ENCODE measurements at regions not wholly inside any gene's neighbourhood (a gene's known extent, or its start where the extent isn't known, plus 50 kb on each side); places are given as distances from the start of the nearest gene placed in this dataset.

DNA sequence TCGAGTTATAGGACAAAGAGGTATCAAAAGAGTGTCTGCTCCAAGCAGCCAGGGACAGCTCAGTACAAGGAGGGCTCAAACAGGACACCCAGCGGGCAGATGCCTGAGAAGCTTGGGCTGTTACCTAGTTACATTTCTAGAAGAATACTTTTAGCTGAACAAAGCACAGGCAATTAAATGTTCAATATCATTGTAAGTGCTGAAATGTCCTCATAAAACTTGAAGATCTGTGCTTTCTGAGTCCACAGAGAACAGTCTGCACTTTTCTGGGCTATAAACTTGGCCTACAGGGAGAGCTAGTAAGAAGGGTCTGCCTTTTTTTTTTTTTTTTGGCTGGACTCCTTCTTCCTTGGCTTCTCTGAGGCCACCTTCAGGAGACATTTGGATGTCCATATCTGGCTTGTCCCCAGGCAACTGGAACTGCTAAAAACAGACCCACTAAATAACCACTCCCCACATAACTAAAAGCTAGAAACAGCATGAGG lies 123.2 kb downstream of the SLC16A9 start:
- Histone ChIP-seq H3K79me2 (replicated peaks; ENCODE audit: insufficient read depth, low read length) (no peaks in the 10 kb centered on the region), H3K27me3 (ENCODE audit: insufficient read depth, low read depth, low read length) (no peaks in the 10 kb centered on the region), H3K27ac (ENCODE audit: low read length) (no peak overlapping the region)

DNA sequence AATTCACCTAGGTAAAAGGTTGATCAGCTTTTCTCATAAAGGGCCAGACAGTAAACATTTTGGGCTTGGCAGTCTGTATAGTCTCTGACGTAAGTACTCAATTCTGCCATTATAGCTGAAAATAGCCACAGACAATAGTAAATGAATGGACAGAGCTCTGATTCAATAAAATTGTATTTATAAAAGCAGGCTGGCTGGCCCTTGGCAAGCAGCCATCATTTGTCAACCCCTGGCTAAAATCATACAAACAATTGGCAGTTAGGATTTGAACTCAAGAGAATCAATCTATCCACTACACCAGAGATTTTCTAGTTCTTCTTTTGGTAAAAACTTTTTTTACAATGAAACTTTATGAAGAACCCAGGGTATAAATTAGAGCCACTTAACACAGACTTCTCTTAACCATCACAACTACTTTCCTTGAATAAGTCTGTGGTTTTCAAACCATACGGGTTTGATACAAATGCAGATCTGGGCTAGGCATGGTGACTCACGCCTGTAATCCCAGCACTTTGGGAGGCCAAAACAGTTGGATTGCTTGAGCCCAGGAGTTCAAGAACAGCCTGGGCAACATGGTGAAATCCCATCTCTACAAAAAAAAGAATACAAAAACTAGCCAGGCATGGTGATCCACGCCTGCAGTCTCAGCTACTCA lies 124.5 kb downstream of the SLC16A9 start:
- Histone ChIP-seq H3K9me2 (ENCODE audit: insufficient read depth, low read length) (no peaks in the 10 kb centered on the region), H2AFZ (ENCODE audit: low read depth, low read length) (no peak overlapping the region), H3K79me2 (replicated peaks; ENCODE audit: insufficient read depth, low read length) (no peaks in the 10 kb centered on the region), H4K20me1 (ENCODE audit: insufficient read depth) (no peaks in the 10 kb centered on the region), H3K36me3 (ENCODE audit: insufficient read depth, low read length) (no peaks in the 10 kb centered on the region), H3K9ac (ENCODE audit: low read length) (no peak overlapping the region), H3K4me2 (ENCODE audit: low read length) (no peak overlapping the region), H3F3A (ENCODE audit: insufficient read depth, low read length, poor library complexity, severe bottlenecking) (no peaks in the 10 kb centered on the region), H3K9me3 (ENCODE audit: low read length) (no peaks in the 10 kb centered on the region), H3K4me3 (ENCODE audit: low read length) (no peak overlapping the region), H3K27me3 (ENCODE audit: insufficient read depth, low read depth, low read length) (no peaks in the 10 kb centered on the region), H3K27ac (ENCODE audit: low read length) (no peak overlapping the region)
- TF ChIP-seq MXI1 (conservative IDR thresholded peaks at IDR 0.05; ENCODE audit: poor library complexity, severe bottlenecking) (no peak), EP300 (conservative IDR thresholded peaks at IDR 0.05; ENCODE audit: poor library complexity, severe bottlenecking) (no peak), POLR2AphosphoS5 (IDR thresholded peaks at IDR 0.05) (no peak), TAF1 (IDR thresholded peaks at IDR 0.05; ENCODE audit: low read depth) (no peak), RAD21 (conservative IDR thresholded peaks at IDR 0.05) (no peak), EZH2 (IDR thresholded peaks at IDR 0.05; ENCODE audit: borderline replicate concordance, insufficient read depth, low read length, poor library complexity, severe bottlenecking) (no peak), SMC3 (conservative IDR thresholded peaks at IDR 0.05; ENCODE audit: poor library complexity) (no peak)
- TF ChIP-seq, protein P1, sequence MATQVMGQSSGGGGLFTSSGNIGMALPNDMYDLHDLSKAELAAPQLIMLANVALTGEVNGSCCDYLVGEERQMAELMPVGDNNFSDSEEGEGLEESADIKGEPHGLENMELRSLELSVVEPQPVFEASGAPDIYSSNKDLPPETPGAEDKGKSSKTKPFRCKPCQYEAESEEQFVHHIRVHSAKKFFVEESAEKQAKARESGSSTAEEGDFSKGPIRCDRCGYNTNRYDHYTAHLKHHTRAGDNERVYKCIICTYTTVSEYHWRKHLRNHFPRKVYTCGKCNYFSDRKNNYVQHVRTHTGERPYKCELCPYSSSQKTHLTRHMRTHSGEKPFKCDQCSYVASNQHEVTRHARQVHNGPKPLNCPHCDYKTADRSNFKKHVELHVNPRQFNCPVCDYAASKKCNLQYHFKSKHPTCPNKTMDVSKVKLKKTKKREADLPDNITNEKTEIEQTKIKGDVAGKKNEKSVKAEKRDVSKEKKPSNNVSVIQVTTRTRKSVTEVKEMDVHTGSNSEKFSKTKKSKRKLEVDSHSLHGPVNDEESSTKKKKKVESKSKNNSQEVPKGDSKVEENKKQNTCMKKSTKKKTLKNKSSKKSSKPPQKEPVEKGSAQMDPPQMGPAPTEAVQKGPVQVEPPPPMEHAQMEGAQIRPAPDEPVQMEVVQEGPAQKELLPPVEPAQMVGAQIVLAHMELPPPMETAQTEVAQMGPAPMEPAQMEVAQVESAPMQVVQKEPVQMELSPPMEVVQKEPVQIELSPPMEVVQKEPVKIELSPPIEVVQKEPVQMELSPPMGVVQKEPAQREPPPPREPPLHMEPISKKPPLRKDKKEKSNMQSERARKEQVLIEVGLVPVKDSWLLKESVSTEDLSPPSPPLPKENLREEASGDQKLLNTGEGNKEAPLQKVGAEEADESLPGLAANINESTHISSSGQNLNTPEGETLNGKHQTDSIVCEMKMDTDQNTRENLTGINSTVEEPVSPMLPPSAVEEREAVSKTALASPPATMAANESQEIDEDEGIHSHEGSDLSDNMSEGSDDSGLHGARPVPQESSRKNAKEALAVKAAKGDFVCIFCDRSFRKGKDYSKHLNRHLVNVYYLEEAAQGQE (IDR thresholded peaks at IDR 0.05; ENCODE audit: borderline replicate concordance) = no peak
- TF ChIP-seq, protein P2, sequence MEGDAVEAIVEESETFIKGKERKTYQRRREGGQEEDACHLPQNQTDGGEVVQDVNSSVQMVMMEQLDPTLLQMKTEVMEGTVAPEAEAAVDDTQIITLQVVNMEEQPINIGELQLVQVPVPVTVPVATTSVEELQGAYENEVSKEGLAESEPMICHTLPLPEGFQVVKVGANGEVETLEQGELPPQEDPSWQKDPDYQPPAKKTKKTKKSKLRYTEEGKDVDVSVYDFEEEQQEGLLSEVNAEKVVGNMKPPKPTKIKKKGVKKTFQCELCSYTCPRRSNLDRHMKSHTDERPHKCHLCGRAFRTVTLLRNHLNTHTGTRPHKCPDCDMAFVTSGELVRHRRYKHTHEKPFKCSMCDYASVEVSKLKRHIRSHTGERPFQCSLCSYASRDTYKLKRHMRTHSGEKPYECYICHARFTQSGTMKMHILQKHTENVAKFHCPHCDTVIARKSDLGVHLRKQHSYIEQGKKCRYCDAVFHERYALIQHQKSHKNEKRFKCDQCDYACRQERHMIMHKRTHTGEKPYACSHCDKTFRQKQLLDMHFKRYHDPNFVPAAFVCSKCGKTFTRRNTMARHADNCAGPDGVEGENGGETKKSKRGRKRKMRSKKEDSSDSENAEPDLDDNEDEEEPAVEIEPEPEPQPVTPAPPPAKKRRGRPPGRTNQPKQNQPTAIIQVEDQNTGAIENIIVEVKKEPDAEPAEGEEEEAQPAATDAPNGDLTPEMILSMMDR (IDR thresholded peaks at IDR 0.05; ENCODE audit: poor library complexity, severe bottlenecking) = no peak

More for the DNA sequence above, 123.2 kb downstream of the SLC16A9 start:
- Histone ChIP-seq H3K9ac (ENCODE audit: low read length) (no peak overlapping the region), H3K9me3 (ENCODE audit: low read length) (no peaks in the 10 kb centered on the region), H3K9me2 (ENCODE audit: insufficient read depth, low read length) (no peaks in the 10 kb centered on the region), H3K4me3 (ENCODE audit: low read length) (no peak overlapping the region), H3F3A (ENCODE audit: insufficient read depth, low read length, poor library complexity, severe bottlenecking) (no peaks in the 10 kb centered on the region), H3K36me3 (ENCODE audit: insufficient read depth, low read length) (no peaks in the 10 kb centered on the region), H2AFZ (ENCODE audit: low read depth, low read length) (no peak overlapping the region), H3K4me2 (ENCODE audit: low read length) (no peak overlapping the region), H4K20me1 (ENCODE audit: insufficient read depth) (no peaks in the 10 kb centered on the region)
- TF ChIP-seq POLR2AphosphoS5 (IDR thresholded peaks at IDR 0.05) (no peak), RAD21 (conservative IDR thresholded peaks at IDR 0.05) (no peak), MXI1 (conservative IDR thresholded peaks at IDR 0.05; ENCODE audit: poor library complexity, severe bottlenecking) (no peak), TAF1 (IDR thresholded peaks at IDR 0.05; ENCODE audit: low read depth) (no peak), EP300 (conservative IDR thresholded peaks at IDR 0.05; ENCODE audit: poor library complexity, severe bottlenecking) (no peak), SMC3 (conservative IDR thresholded peaks at IDR 0.05; ENCODE audit: poor library complexity) (no peak), EZH2 (IDR thresholded peaks at IDR 0.05; ENCODE audit: borderline replicate concordance, insufficient read depth, low read length, poor library complexity, severe bottlenecking) (no peak)
- TF ChIP-seq, protein P2 (IDR thresholded peaks at IDR 0.05; ENCODE audit: poor library complexity, severe bottlenecking) = no peak
- TF ChIP-seq, protein P1 (IDR thresholded peaks at IDR 0.05; ENCODE audit: borderline replicate concordance) = no peak

All from neural cell (in vitro differentiated cells).